Hepatocyte (in vitro differentiated cells): ENCODE measurements at regions not wholly inside any gene's neighbourhood (a gene's known extent, or its start where the extent isn't known, plus 50 kb on each side); places are given as distances from the start of the nearest gene placed in this dataset.

Experiments
- EZH2 ChIP-seq: fragments of 200-600 bp; sonication (generic); IDR thresholded peaks from 2 replicates; pipeline ENCODE4 v1.6.1; 2016; ENCODE audit warnings: antibody characterized with exemption, mild to moderate bottlenecking, borderline replicate concordance
- EZH2phosphoT487 ChIP-seq: fragments of 200-600 bp; sonication (generic); IDR thresholded peaks from one replicate; pipeline ENCODE4 v1.6.1; 2018; ENCODE audit warnings: antibody characterized with exemption, mild to moderate bottlenecking, low read depth, moderate library complexity; ENCODE audit not compliant: unreplicated experiment, severe bottlenecking
- TF ChIP-seq, protein P1 (sequence below): fragments of 200-600 bp; sonication (generic); IDR thresholded peaks from 2 replicates; pipeline ENCODE4 v1.5.1; 2016; ENCODE audit warnings: antibody characterized with exemption, mild to moderate bottlenecking; ENCODE audit not compliant: poor library complexity

DNA sequence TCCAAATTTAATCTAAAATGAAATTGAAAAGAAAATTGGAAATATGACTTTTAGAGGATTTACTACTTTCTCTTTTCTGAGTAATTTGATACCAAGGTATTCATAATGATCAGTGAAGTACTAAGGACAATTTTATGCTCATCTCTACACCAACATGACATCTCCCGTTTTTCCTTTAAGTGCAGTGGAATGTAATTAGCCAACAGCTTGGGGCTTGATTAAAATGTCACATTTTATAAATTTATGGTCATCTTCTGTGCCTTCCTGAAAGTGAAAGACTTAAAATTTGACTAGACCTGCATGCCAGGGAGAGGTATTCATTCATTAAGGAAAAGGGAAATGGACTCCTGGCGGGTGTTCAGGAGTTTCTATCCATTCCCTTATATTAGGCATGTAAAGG, 228.2 kb upstream of the CNTN3 start:
- TF ChIP-seq, protein P1, sequence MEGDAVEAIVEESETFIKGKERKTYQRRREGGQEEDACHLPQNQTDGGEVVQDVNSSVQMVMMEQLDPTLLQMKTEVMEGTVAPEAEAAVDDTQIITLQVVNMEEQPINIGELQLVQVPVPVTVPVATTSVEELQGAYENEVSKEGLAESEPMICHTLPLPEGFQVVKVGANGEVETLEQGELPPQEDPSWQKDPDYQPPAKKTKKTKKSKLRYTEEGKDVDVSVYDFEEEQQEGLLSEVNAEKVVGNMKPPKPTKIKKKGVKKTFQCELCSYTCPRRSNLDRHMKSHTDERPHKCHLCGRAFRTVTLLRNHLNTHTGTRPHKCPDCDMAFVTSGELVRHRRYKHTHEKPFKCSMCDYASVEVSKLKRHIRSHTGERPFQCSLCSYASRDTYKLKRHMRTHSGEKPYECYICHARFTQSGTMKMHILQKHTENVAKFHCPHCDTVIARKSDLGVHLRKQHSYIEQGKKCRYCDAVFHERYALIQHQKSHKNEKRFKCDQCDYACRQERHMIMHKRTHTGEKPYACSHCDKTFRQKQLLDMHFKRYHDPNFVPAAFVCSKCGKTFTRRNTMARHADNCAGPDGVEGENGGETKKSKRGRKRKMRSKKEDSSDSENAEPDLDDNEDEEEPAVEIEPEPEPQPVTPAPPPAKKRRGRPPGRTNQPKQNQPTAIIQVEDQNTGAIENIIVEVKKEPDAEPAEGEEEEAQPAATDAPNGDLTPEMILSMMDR: no peak
- TF ChIP-seq EZH2phosphoT487 (no peak), EZH2 (no peak)
